OCI-LY1 (cell line): ENCODE measurements at regions not wholly inside any gene's neighbourhood (a gene's known extent, or its start where the extent isn't known, plus 50 kb on each side); places are given as distances from the start of the nearest gene placed in this dataset.

Source experiments
- EZH2 ChIP-seq: fragments of 200-600 bp; sonication (generic), shearing (Covaris generic); IDR thresholded peaks from 2 replicates; pipeline ENCODE4 v1.8.0; 2017; ENCODE audit warnings: borderline replicate concordance, mixed run types, mild to moderate bottlenecking, antibody characterized with exemption, low read length, moderate library complexity, mixed read lengths
- TF ChIP-seq, protein P1 (sequence below): fragments of 200-600 bp; sonication (generic), shearing (Covaris generic); IDR thresholded peaks from 2 replicates; pipeline ENCODE4 v1.5.1; 2017; ENCODE audit warnings: mild to moderate bottlenecking, antibody characterized with exemption, low read length, moderate library complexity, mixed read lengths

DNA sequence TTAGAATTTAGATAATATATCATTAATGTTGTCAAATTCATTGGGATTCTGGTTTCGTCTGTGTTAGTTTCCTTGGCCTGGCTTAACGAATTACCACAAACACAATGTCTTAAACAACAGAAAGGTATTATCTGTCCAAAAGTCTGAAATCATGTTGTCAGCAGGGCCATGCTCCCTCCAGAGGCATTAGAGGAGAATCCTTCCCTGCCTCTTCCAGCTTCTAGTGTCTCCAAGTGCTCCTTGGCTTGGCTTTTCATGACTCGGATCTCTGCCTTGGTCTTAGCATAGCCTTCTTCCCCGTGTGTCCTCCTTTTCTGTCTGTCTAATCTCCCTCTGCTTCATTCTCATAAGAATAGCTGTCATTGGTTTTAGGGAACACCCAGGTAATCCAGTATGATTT is 482.5 kb downstream of the SEMA3D start:
- TF ChIP-seq, protein P1, sequence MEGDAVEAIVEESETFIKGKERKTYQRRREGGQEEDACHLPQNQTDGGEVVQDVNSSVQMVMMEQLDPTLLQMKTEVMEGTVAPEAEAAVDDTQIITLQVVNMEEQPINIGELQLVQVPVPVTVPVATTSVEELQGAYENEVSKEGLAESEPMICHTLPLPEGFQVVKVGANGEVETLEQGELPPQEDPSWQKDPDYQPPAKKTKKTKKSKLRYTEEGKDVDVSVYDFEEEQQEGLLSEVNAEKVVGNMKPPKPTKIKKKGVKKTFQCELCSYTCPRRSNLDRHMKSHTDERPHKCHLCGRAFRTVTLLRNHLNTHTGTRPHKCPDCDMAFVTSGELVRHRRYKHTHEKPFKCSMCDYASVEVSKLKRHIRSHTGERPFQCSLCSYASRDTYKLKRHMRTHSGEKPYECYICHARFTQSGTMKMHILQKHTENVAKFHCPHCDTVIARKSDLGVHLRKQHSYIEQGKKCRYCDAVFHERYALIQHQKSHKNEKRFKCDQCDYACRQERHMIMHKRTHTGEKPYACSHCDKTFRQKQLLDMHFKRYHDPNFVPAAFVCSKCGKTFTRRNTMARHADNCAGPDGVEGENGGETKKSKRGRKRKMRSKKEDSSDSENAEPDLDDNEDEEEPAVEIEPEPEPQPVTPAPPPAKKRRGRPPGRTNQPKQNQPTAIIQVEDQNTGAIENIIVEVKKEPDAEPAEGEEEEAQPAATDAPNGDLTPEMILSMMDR: no peak
- TF ChIP-seq EZH2: no peak
